Loucy (cell line): ENCODE measurements at regions not wholly inside any gene's neighbourhood (a gene's known extent, or its start where the extent isn't known, plus 50 kb on each side); places are given as distances from the start of the nearest gene placed in this dataset.

Experiments used
- H2AFZ ChIP-seq: fragments of 200-600 bp; sonication (generic); 2 replicates; pipeline ENCODE4 v1.6.0; 2016; ENCODE audit warnings: antibody characterized with exemption, mild to moderate bottlenecking, low read length, moderate library complexity
- H3F3A ChIP-seq: fragments of 200-600 bp; 2 replicates; pipeline ENCODE4 v1.6.0; 2016; ENCODE audit warnings: antibody characterized with exemption, low read depth, mild to moderate bottlenecking
- H3K27me3 ChIP-seq: fragments of 200-600 bp; sonication (generic); 2 replicates; pipeline ENCODE4 v1.6.1; 2014; ENCODE audit warnings: low read length, mild to moderate bottlenecking; ENCODE audit not compliant: insufficient read depth, poor library complexity, severe bottlenecking
- H3K36me3 ChIP-seq: fragments of 200-600 bp; sonication (generic); 2 replicates; pipeline ENCODE4 v1.6.1; 2016; ENCODE audit warnings: low read length; ENCODE audit not compliant: insufficient read depth
- H3K4me1 ChIP-seq: fragments of 200-600 bp; sonication (generic); 2 replicates; pipeline ENCODE4 v1.5.1; 2014; ENCODE audit warnings: low read length, mild to moderate bottlenecking; ENCODE audit not compliant: insufficient read depth, poor library complexity, severe bottlenecking
- H3K4me2 ChIP-seq: fragments of 200-600 bp; sonication (generic); 2 replicates; pipeline ENCODE4 v1.6.0; 2014; ENCODE audit warnings: antibody characterized with exemption, low read length, low read depth, mild to moderate bottlenecking; ENCODE audit not compliant: poor library complexity, severe bottlenecking
- H3K4me3 ChIP-seq: fragments of 200-600 bp; sonication (generic); 2 replicates; pipeline ENCODE4 v1.5.1; 2014; ENCODE audit warnings: low read length, mild to moderate bottlenecking, mixed read lengths; ENCODE audit not compliant: poor library complexity, severe bottlenecking
- H3K79me2 ChIP-seq: fragments of 200-600 bp; sonication (generic); 2 replicates; pipeline ENCODE4 v1.6.1; 2014; ENCODE audit warnings: low read length; ENCODE audit not compliant: insufficient read depth
- H3K9ac ChIP-seq: fragments of 200-600 bp; sonication (generic); 2 replicates; pipeline ENCODE4 v1.6.0; 2014; ENCODE audit warnings: mild to moderate bottlenecking, low read depth, low read length, moderate library complexity; ENCODE audit not compliant: poor library complexity, severe bottlenecking
- H3K9me2 ChIP-seq: fragments of 200-600 bp; sonication (generic); replicated peaks from 2 replicates; pipeline ENCODE4 v1.6.1; 2016; ENCODE audit warnings: low read depth, low read length, mixed read lengths
- H3K9me3 ChIP-seq: fragments of 200-600 bp; sonication (generic); 2 replicates; pipeline ENCODE4 v1.6.1; 2014; ENCODE audit warnings: mild to moderate bottlenecking, antibody characterized with exemption, low read length, low read depth; ENCODE audit not compliant: insufficient read depth
- H4K20me1 ChIP-seq: fragments of 200-600 bp; sonication (generic); 2 replicates; pipeline ENCODE4 v1.6.0; 2014; ENCODE audit warnings: antibody characterized with exemption, low read length, mild to moderate bottlenecking; ENCODE audit not compliant: insufficient read depth, poor library complexity, severe bottlenecking
- CTCF ChIP-seq: fragments of 200-600 bp; sonication (generic); conservative IDR thresholded peaks from 2 replicates; pipeline ENCODE4 v1.5.1; 2014; ENCODE audit warnings: mild to moderate bottlenecking, antibody characterized with exemption, low read length
- EZH2phosphoT487 ChIP-seq: fragments of 200-600 bp; IDR thresholded peaks from 2 replicates; pipeline ENCODE4 v1.6.1; 2018; ENCODE audit warnings: antibody characterized with exemption, mild to moderate bottlenecking, moderate library complexity, borderline replicate concordance

- H3K4me3 ChIP-seq, result no peak overlapping the region
- no peaks in the 10 kb centered on the region for H3K9me3 ChIP-seq
- H4K20me1 ChIP-seq, result no peaks in the 10 kb centered on the region
- H3K9me2 ChIP-seq, result no peaks in the 10 kb centered on the region
- H3K27me3 ChIP-seq, result no peaks in the 10 kb centered on the region
- TF ChIP-seq CTCF (no peak), EZH2phosphoT487 (no peak)
- H3K4me2 ChIP-seq, result no peak overlapping the region
- H2AFZ ChIP-seq, result no peak overlapping the region
- no peak overlapping the region for H3K9ac ChIP-seq
- H3K36me3 ChIP-seq, result no peaks in the 10 kb centered on the region
- no peaks in the 10 kb centered on the region for H3F3A ChIP-seq
- no peaks in the 10 kb centered on the region for H3K4me1 ChIP-seq
- H3K79me2 ChIP-seq, result no peaks in the 10 kb centered on the region
These were observed 204.5 kb downstream of the ZNF674 start for GRCh38 chrX:46340696-46341095.

GRCh38 chrX:46333550-46333949 lies 211.7 kb downstream of the ZNF674 start:
- H3K79me2 ChIP-seq, result no peaks in the 10 kb centered on the region
- no peak overlapping the region for H3K4me3 ChIP-seq
- no peaks in the 10 kb centered on the region for H3K9me3 ChIP-seq
- no peaks in the 10 kb centered on the region for H3K27me3 ChIP-seq
- no peaks in the 10 kb centered on the region for H3K9me2 ChIP-seq
- H3K4me1 ChIP-seq, result no peaks in the 10 kb centered on the region
- no peak overlapping the region for H2AFZ ChIP-seq
- no peaks in the 10 kb centered on the region for H4K20me1 ChIP-seq
- no peaks in the 10 kb centered on the region for H3K36me3 ChIP-seq
- no peak overlapping the region for H3K9ac ChIP-seq
- H3F3A ChIP-seq, result no peaks in the 10 kb centered on the region
- TF ChIP-seq CTCF, result no peak
- no peak overlapping the region for H3K4me2 ChIP-seq

- no peaks in the 10 kb centered on the region for H3K9me3 ChIP-seq
- H2AFZ ChIP-seq, result no peak overlapping the region
- TF ChIP-seq EZH2phosphoT487 (no peak), CTCF (no peak)
- H3K79me2 ChIP-seq, result no peaks in the 10 kb centered on the region
- no peak overlapping the region for H3K4me3 ChIP-seq
- no peaks in the 10 kb centered on the region for H3K27me3 ChIP-seq
- H3K9me2 ChIP-seq, result no peaks in the 10 kb centered on the region
- no peaks in the 10 kb centered on the region for H3F3A ChIP-seq
- H3K4me2 ChIP-seq, result no peak overlapping the region
- H3K9ac ChIP-seq, result no peak overlapping the region
- no peaks in the 10 kb centered on the region for H4K20me1 ChIP-seq
- peaks cover 3% of the 10 kb centered on the region for H3K4me1 ChIP-seq
- H3K36me3 ChIP-seq, result no peaks in the 10 kb centered on the region
These were observed 214.2 kb downstream of the ZNF674 start for GRCh38 chrX:46330981-46331380.
